Karpas-422 (cell line): ENCODE measurements at regions not wholly inside any gene's neighbourhood (a gene's known extent, or its start where the extent isn't known, plus 50 kb on each side); places are given as distances from the start of the nearest gene placed in this dataset.
"Not testable (repeated sequence)": the region's sequence is repeated elsewhere in the genome, so short reads cannot be mapped to it uniquely, and the experiment has no call there.

Source experiments
- DNase-seq: peaks from one replicate; pipeline ENCODE4 v3.0.0-alpha.2; 2015
- H2AFZ ChIP-seq: fragments of 200-600 bp; sonication (generic); 2 replicates; pipeline ENCODE4 v1.6.1; 2014; ENCODE audit warnings: antibody characterized with exemption, low read length, mixed read lengths
- H3K27ac ChIP-seq: fragments of 200-600 bp; sonication (generic); 2 replicates; pipeline ENCODE4 v1.5.1; 2014; ENCODE audit warnings: mild to moderate bottlenecking, low read length, moderate library complexity
- H3K27me3 ChIP-seq: fragments of 200-600 bp; sonication (generic); 2 replicates; pipeline ENCODE4 v1.6.1; 2014; ENCODE audit warnings: low read length, mixed read lengths
- H3K36me3 ChIP-seq: fragments of 200-600 bp; sonication (generic); 2 replicates; pipeline ENCODE4 v1.6.1; 2014; ENCODE audit warnings: low read length, mixed read lengths; ENCODE audit not compliant: insufficient read depth
- H3K4me1 ChIP-seq: fragments of 200-600 bp; sonication (generic); 2 replicates; pipeline ENCODE4 v1.6.1; 2014; ENCODE audit warnings: mild to moderate bottlenecking, low read length, mixed read lengths
- H3K4me2 ChIP-seq: fragments of 200-600 bp; sonication (generic); 2 replicates; pipeline ENCODE4 v1.6.1; 2014; ENCODE audit warnings: low read length, low read depth, mild to moderate bottlenecking; ENCODE audit not compliant: poor library complexity, severe bottlenecking
- H3K4me3 ChIP-seq: fragments of 200-600 bp; sonication (generic); 2 replicates; pipeline ENCODE4 v1.5.1; 2014; ENCODE audit warnings: mild to moderate bottlenecking, antibody characterized with exemption, low read length, mixed read lengths
- H3K79me2 ChIP-seq: fragments of 200-600 bp; sonication (generic); 2 replicates; pipeline ENCODE4 v1.6.1; 2014; ENCODE audit warnings: mild to moderate bottlenecking, low read length, mixed read lengths
- H3K9ac ChIP-seq: fragments of 200-600 bp; sonication (generic); 2 replicates; pipeline ENCODE4 v1.6.0; 2014; ENCODE audit warnings: low read length
- H3K9me2 ChIP-seq: fragments of 200-600 bp; sonication (generic), shearing (Covaris generic); replicated peaks from 2 replicates; pipeline ENCODE4 v1.6.0; 2014; ENCODE audit warnings: mild to moderate bottlenecking, low read length, moderate library complexity; ENCODE audit not compliant: insufficient read depth
- H3K9me3 ChIP-seq: fragments of 300-700, 200-600 bp; sonication (generic); 2 replicates; pipeline ENCODE4 v1.6.1; 2014; ENCODE audit warnings: low read length, mixed read lengths
- H4K20me1 ChIP-seq: fragments of 200-600 bp; sonication (generic); 2 replicates; pipeline ENCODE4 v1.6.1; 2014; ENCODE audit warnings: mild to moderate bottlenecking, antibody characterized with exemption, low read length, low read depth; ENCODE audit not compliant: insufficient read depth

GRCh38 chr2:90292451-90292850, 1601.0 kb downstream of the RPIA start:
- not testable (repeated sequence) for H3K27me3 ChIP-seq, H3K9ac ChIP-seq, H3K79me2 ChIP-seq, H3K4me1 ChIP-seq, DNase-seq, H3K9me2 ChIP-seq, H3K4me3 ChIP-seq, H3K36me3 ChIP-seq, H3K4me2 ChIP-seq, H3K27ac ChIP-seq, H3K9me3 ChIP-seq, H2AFZ ChIP-seq, H4K20me1 ChIP-seq

GRCh38 chr2:90293224-90293623, 1601.8 kb downstream of the RPIA start:
- not testable (repeated sequence) for H4K20me1 ChIP-seq, H3K27ac ChIP-seq, H3K9ac ChIP-seq, H3K4me1 ChIP-seq, H3K4me2 ChIP-seq, H3K4me3 ChIP-seq, H3K36me3 ChIP-seq, DNase-seq, H3K27me3 ChIP-seq, H3K79me2 ChIP-seq, H3K9me3 ChIP-seq, H2AFZ ChIP-seq, H3K9me2 ChIP-seq

- H4K20me1 ChIP-seq, H3K27me3 ChIP-seq, H3K4me3 ChIP-seq, H3K4me1 ChIP-seq, H3K4me2 ChIP-seq, H3K27ac ChIP-seq, H3K9me2 ChIP-seq, H3K79me2 ChIP-seq, H3K36me3 ChIP-seq, DNase-seq, H3K9me3 ChIP-seq, H3K9ac ChIP-seq, H2AFZ ChIP-seq: not testable (repeated sequence)
These were observed 1602.3 kb downstream of the RPIA start for GRCh38 chr2:90293806-90294205.

- H4K20me1 ChIP-seq, H3K9me3 ChIP-seq, DNase-seq, H3K36me3 ChIP-seq, H3K27me3 ChIP-seq, H3K4me3 ChIP-seq, H3K9ac ChIP-seq, H3K9me2 ChIP-seq, H3K79me2 ChIP-seq, H2AFZ ChIP-seq, H3K4me2 ChIP-seq, H3K4me1 ChIP-seq, H3K27ac ChIP-seq: not testable (repeated sequence)
These were observed 1603.7 kb downstream of the RPIA start for GRCh38 chr2:90295036-90295750.

- not testable (repeated sequence) for H3K9me3 ChIP-seq, H2AFZ ChIP-seq, H3K36me3 ChIP-seq, H3K27me3 ChIP-seq, H3K9me2 ChIP-seq, H3K4me2 ChIP-seq, H3K9ac ChIP-seq, H4K20me1 ChIP-seq, H3K79me2 ChIP-seq, H3K4me1 ChIP-seq, DNase-seq, H3K4me3 ChIP-seq, H3K27ac ChIP-seq
These were observed 1605.0 kb downstream of the RPIA start for GRCh38 chr2:90296484-90296777.

GRCh38 chr2:90297701-90298100, 1606.2 kb downstream of the RPIA start:
- not testable (repeated sequence) for H3K4me3 ChIP-seq, H3K9me3 ChIP-seq, H3K4me2 ChIP-seq, H3K27me3 ChIP-seq, DNase-seq, H3K27ac ChIP-seq, H3K9me2 ChIP-seq, H3K79me2 ChIP-seq, H3K36me3 ChIP-seq, H3K4me1 ChIP-seq, H2AFZ ChIP-seq, H4K20me1 ChIP-seq, H3K9ac ChIP-seq

GRCh38 chr2:90298126-90298755, 1606.8 kb downstream of the RPIA start:
- H3K79me2 ChIP-seq, H3K4me2 ChIP-seq, DNase-seq, H2AFZ ChIP-seq, H3K4me3 ChIP-seq, H3K9me3 ChIP-seq, H3K4me1 ChIP-seq, H3K9ac ChIP-seq, H3K27ac ChIP-seq, H3K36me3 ChIP-seq, H3K9me2 ChIP-seq, H4K20me1 ChIP-seq, H3K27me3 ChIP-seq: not testable (repeated sequence)

GRCh38 chr2:90298983-90299382, 1607.5 kb downstream of the RPIA start:
- H3K9me3 ChIP-seq, H2AFZ ChIP-seq, H3K27ac ChIP-seq, H3K9ac ChIP-seq, DNase-seq, H3K4me3 ChIP-seq, H4K20me1 ChIP-seq, H3K36me3 ChIP-seq, H3K9me2 ChIP-seq, H3K4me1 ChIP-seq, H3K27me3 ChIP-seq, H3K4me2 ChIP-seq, H3K79me2 ChIP-seq: not testable (repeated sequence)

GRCh38 chr2:90322982-90323381, 1631.5 kb downstream of the RPIA start:
- H3K36me3 ChIP-seq, H3K27me3 ChIP-seq, H4K20me1 ChIP-seq, H3K9ac ChIP-seq, H3K4me2 ChIP-seq, H3K9me3 ChIP-seq, H3K9me2 ChIP-seq, H3K27ac ChIP-seq, H2AFZ ChIP-seq, H3K4me3 ChIP-seq, DNase-seq, H3K4me1 ChIP-seq, H3K79me2 ChIP-seq: not testable (repeated sequence)
